ENCODE measurements at regions not wholly inside any gene's neighbourhood (a gene's known extent, or its start where the extent isn't known, plus 50 kb on each side); places are given as distances from the start of the nearest gene placed in this dataset.

- no peak for FAIRE-seq
- Histone ChIP-seq H3K36me3 (ENCODE audit: control insufficient read depth, insufficient read depth, low read length) (no peaks in the 10 kb centered on the region), H3K4me3 (ENCODE audit: low read depth, low read length) (no peak overlapping the region), H3K27me3 (ENCODE audit: control insufficient read depth, insufficient read depth, low read length) (no peaks in the 10 kb centered on the region)
- TF ChIP-seq CTCF (IDR thresholded peaks at IDR 0.05; ENCODE audit: insufficient read depth, low read length, severe bottlenecking): no peak
- no peak for DNase-seq (ENCODE audit: low read depth)
These were observed 340.6 kb upstream of the KHDRBS2 start for GRCh38 chr6:62626661-62627060.

- H3K27me3 ChIP-seq (ENCODE audit: control insufficient read depth, insufficient read depth, low read length): no peaks in the 10 kb centered on the region
- no peak for FAIRE-seq
- H3K36me3 ChIP-seq (ENCODE audit: control insufficient read depth, insufficient read depth, low read length): no peaks in the 10 kb centered on the region
- no peak for TF ChIP-seq CTCF (IDR thresholded peaks at IDR 0.05; ENCODE audit: insufficient read depth, low read length, severe bottlenecking)
- DNase-seq (ENCODE audit: low read depth): peak; percentile 17
- H3K4me3 ChIP-seq (ENCODE audit: low read depth, low read length): no peak overlapping the region
These were observed 338.0 kb upstream of the KHDRBS2 start for GRCh38 chr6:62623846-62624532.

- no peaks in the 10 kb centered on the region for H3K36me3 ChIP-seq (ENCODE audit: control insufficient read depth, insufficient read depth, low read length)
- no peak for TF ChIP-seq CTCF (IDR thresholded peaks at IDR 0.05; ENCODE audit: insufficient read depth, low read length, severe bottlenecking)
- no peak for DNase-seq (ENCODE audit: low read depth)
- no peaks in the 10 kb centered on the region for H3K27me3 ChIP-seq (ENCODE audit: control insufficient read depth, insufficient read depth, low read length)
- H3K4me3 ChIP-seq (ENCODE audit: low read depth, low read length): no peak overlapping the region
- FAIRE-seq: no peak
These were observed 329.5 kb upstream of the KHDRBS2 start for GRCh38 chr6:62615366-62616015.

- TF ChIP-seq CTCF (IDR thresholded peaks at IDR 0.05; ENCODE audit: insufficient read depth, low read length, severe bottlenecking): no peak
- DNase-seq (ENCODE audit: low read depth) (no peak), FAIRE-seq (no peak)
- Histone ChIP-seq H3K27me3 (ENCODE audit: control insufficient read depth, insufficient read depth, low read length) (no peaks in the 10 kb centered on the region), H3K36me3 (ENCODE audit: control insufficient read depth, insufficient read depth, low read length) (no peaks in the 10 kb centered on the region), H3K4me3 (ENCODE audit: low read depth, low read length) (no peak overlapping the region)
These were observed 328.4 kb upstream of the KHDRBS2 start for GRCh38 chr6:62614442-62614841.

- FAIRE-seq (no peak), DNase-seq (ENCODE audit: low read depth) (no peak)
- no peaks in the 10 kb centered on the region for H3K27me3 ChIP-seq (ENCODE audit: control insufficient read depth, insufficient read depth, low read length)
- no peaks in the 10 kb centered on the region for H3K36me3 ChIP-seq (ENCODE audit: control insufficient read depth, insufficient read depth, low read length)
- no peak for TF ChIP-seq CTCF (IDR thresholded peaks at IDR 0.05; ENCODE audit: insufficient read depth, low read length, severe bottlenecking)
- no peak overlapping the region for H3K4me3 ChIP-seq (ENCODE audit: low read depth, low read length)
These were observed 327.9 kb upstream of the KHDRBS2 start for GRCh38 chr6:62613928-62614327.

Measured in bronchial epithelial cell (primary cell).